NCI-H2196 treated with DMSO at 0.1 percent for 48 hours (cell line): ENCODE measurements at regions not wholly inside any gene's neighbourhood (a gene's known extent, or its start where the extent isn't known, plus 50 kb on each side); places are given as distances from the start of the nearest gene placed in this dataset.
"Not testable (repeated sequence)": the region's sequence is repeated elsewhere in the genome, so short reads cannot be mapped to it uniquely, and the experiment has no call there.

Experiments used
- DNase-seq: peaks from one replicate; lab custom pipeline; 2025; ENCODE audit not compliant: unreplicated experiment; lab: John Stamatoyannopoulos, UW

- no peak for DNase-seq
These were observed 101.7 kb downstream of the BMS1 start for GRCh38 chr10:42883993-42884983.

GRCh38 chr10:42885491-42886270 lies 103.1 kb downstream of the BMS1 start:
- DNase-seq, result no peak

- no peak for DNase-seq
These were observed 105.3 kb downstream of the BMS1 start for GRCh38 chr10:42887734-42888503.

GRCh38 chr10:42888504-42889095 lies 106.0 kb downstream of the BMS1 start:
- no peak for DNase-seq

GRCh38 chr10:42896735-42897134 lies 114.1 kb downstream of the BMS1 start:
- no peak for DNase-seq

GRCh38 chr10:42898037-42898960 lies 115.7 kb downstream of the BMS1 start:
- DNase-seq, result no peak

GRCh38 chr10:42899036-42899435 lies 116.4 kb downstream of the BMS1 start:
- no peak for DNase-seq

- not testable (repeated sequence) for DNase-seq
These were observed 117.8 kb downstream of the BMS1 start for GRCh38 chr10:42900346-42900745.

- DNase-seq, result no peak
These were observed 128.8 kb downstream of the BMS1 start for GRCh38 chr10:42911359-42911758.

GRCh38 chr10:42916974-42917373 lies 134.4 kb downstream of the BMS1 start:
- no peak for DNase-seq

- no peak for DNase-seq
These were observed 135.2 kb downstream of the BMS1 start for GRCh38 chr10:42917821-42918220.

- no peak for DNase-seq
These were observed 139.4 kb downstream of the BMS1 start for GRCh38 chr10:42921951-42922350.

- DNase-seq, result no peak
These were observed 141.9 kb downstream of the BMS1 start for GRCh38 chr10:42924484-42924883.

GRCh38 chr10:42926843-42927242 lies 144.2 kb downstream of the BMS1 start:
- no peak for DNase-seq

- no peak for DNase-seq
These were observed 145.5 kb downstream of the BMS1 start for GRCh38 chr10:42928064-42928463.

- DNase-seq, result no peak
These were observed 146.6 kb downstream of the BMS1 start for GRCh38 chr10:42929236-42929635.

- no peak for DNase-seq
These were observed 146.9 kb upstream of the RET start for GRCh38 chr10:42929993-42930392.

- no peak for DNase-seq
These were observed 146.2 kb upstream of the RET start for GRCh38 chr10:42930516-42931192.

- no peak for DNase-seq
These were observed 144.8 kb upstream of the RET start for GRCh38 chr10:42932116-42932515.
